HG02678 (cell line): ENCODE measurements at regions not wholly inside any gene's neighbourhood (a gene's known extent, or its start where the extent isn't known, plus 50 kb on each side); places are given as distances from the start of the nearest gene placed in this dataset.

Experiments used
- ATAC-seq: cut with Tn5 transposase; IDR thresholded peaks from one replicate; pipeline ENCODE4 v1.9.1; 2021; ENCODE audit warnings: mild to moderate bottlenecking, moderate library complexity; ENCODE audit not compliant: unreplicated experiment

DNA sequence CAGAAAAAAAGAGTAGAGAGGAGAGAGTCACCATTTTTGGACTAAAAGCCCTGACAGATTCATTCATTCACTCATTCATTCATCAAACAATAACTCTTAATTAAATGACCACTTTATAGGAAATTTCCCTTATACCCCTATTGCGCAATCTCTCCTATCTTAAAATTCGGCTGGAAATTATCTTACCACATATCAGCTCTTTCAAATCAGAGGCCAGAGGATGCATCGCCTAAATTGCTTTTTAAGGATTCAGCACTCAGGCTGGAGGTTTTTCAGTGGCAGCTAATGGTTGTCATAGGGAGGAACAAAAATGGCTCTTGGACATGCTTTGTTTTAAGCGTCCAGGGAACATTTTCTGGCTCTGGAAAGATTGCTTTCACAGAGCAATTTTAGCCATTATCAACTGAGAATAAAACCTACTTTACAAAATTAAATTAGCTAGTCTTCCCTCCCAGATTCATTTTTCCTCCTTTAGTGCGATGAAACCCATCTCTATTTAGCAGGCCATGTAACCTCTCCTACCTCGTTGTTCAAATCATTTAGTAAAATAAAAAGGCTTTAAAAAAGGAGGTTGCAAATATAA is 115.2 kb downstream of the OLFM4 start:
- no peak for ATAC-seq

DNA sequence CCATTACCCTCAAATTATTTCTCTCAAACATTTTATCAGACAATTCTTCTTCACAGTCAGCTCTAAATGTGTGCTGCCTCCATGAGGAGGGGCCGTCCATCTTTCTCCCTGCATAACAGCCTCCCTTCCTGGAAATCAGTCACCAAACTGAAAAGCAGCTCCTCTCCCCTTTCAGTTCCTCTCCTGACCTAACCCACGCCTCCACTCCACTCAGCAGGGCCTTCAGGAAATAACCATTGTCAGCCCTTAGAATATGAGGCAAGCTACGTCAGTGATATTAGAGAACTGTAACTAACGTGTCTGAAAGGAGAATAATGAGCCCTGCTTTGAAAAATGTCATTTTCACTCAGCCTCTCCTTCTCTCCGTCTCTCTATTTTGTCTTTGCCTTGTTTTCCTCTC is 116.2 kb downstream of the OLFM4 start:
- ATAC-seq = no peak

- ATAC-seq = no peak
Measured at GRCh38 chr13:53150568-53150967, 122.0 kb downstream of the OLFM4 start.

GRCh38 chr13:53151336-53152056 is 122.9 kb downstream of the OLFM4 start:
- peak; percentile 96 for ATAC-seq

DNA sequence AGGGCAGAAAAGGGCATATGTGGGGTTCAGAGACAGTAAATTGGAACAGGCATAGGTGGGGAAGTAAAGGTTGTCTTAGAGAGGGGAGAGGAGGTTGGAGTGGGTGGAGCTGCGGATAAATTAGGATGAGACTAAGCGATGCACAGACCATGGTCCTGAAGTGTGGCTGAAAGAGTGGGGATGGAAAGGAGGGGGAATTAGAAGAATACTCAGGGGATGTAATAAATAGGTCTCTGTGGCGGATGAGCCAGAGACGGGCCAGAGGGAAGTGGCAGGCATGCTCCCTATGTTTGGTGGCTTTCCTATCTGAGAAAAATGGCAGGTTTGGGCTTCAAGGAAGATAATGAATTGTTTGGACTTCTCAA is 123.4 kb downstream of the OLFM4 start:
- ATAC-seq = peak; percentile 3

GRCh38 chr13:53158201-53158600 is 129.6 kb downstream of the OLFM4 start:
- ATAC-seq = no peak

GRCh38 chr13:53159431-53159830 is 130.8 kb downstream of the OLFM4 start:
- no peak for ATAC-seq

- no peak for ATAC-seq
Measured at GRCh38 chr13:53160211-53160610, 131.6 kb downstream of the OLFM4 start.

GRCh38 chr13:53161251-53161650 is 132.6 kb downstream of the OLFM4 start:
- ATAC-seq = no peak

GRCh38 chr13:53165261-53165660 is 136.6 kb downstream of the OLFM4 start:
- ATAC-seq = no peak

- no peak for ATAC-seq
Measured at GRCh38 chr13:53167561-53167960, 138.9 kb downstream of the OLFM4 start.

DNA sequence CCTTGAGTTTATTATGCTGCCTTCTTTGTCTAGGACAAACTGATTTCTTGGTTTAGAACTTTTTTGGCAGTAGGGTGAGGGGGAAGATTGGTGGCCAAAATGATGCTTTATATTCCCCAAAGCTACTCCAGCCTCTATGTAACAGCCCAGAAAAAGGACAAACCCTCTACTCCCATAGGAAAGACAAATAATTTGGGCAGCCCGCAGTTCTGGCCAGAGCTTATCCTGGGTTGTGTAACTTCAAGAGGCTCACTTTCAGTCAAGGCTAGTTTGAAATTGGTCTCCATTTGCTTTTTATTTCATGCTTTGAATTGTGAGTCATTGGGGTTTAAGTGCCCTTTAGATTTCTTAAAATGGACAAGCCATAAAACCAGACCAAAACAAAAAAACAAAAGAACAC is 142.3 kb downstream of the OLFM4 start:
- ATAC-seq = no peak

DNA sequence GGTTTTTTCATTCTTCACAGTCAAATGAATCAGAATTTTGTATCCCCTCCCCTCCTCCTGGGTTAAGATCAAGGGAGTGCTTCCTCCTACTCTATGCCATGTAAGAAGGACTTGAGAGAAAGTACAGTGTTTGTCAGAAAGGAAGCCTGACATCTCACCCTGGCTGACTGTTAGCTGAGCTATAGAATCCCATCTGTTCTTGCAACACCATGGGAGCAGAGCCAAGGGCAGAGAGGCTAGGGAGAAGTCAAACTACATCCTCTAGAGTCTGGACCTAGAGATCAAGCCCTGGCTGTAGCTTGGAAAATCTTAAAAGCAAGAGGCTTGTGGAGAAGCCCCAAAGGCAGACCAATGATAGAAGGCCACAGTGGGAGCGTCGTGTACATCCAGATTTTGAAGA is 145.9 kb downstream of the OLFM4 start:
- ATAC-seq = no peak

DNA sequence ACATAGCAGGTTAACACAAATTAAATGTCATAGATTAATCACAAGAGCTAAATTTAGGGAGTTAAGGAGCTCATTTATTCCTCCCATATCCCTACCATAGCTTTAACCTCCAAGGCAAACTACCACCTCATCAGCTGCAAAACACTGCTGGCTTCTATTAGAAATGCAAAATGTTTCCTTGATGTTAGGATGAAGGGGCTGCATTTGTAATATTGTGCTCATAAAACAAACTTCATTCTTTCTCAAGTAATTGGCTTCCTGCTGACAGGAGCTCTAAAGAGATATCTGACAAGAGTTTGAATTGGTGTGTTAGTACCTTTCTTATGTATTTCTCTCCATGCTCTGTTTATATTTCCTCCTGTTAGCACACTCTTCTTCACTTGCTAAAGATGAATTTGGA is 152.1 kb downstream of the OLFM4 start:
- no peak for ATAC-seq

DNA sequence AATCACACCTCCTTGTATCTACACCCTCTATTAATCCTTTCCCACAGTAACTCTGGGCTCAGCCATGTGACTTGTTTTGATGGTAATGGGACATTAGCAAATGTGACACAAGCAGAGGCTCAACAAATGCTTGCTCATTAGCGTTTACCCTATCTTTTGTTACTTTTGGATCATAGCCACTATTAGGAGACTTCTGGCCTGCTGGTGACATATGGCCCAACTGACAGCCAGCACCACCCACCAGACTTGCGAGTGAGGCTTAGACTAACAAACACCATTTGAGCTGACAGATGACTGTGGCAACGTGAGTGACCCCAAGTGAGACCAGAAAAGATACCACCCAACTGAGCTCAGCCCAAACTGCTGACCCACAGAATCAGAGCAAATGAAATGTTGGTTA is 154.1 kb downstream of the OLFM4 start:
- no peak for ATAC-seq

DNA sequence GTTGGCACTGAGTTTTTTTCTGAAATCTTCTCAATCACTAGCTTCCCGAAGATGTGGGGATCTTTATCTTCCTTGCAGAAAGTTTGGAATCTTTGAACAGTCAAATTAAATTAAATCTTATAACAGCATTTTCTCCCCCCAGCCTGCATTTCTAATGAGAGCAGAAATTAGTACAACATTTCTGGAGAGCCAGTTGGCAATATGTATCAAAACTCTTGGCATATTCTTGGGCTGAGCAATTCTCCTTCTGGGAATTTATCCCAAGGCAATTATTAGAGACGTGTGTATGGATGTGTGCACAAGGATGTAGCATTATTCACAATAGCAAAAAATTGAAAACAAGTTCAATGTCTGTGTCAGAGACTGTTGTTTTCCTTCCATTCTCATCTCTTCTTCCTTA is 159.5 kb downstream of the OLFM4 start:
- no peak for ATAC-seq

- ATAC-seq = no peak
Measured at GRCh38 chr13:53189162-53189561, 160.5 kb downstream of the OLFM4 start.

DNA sequence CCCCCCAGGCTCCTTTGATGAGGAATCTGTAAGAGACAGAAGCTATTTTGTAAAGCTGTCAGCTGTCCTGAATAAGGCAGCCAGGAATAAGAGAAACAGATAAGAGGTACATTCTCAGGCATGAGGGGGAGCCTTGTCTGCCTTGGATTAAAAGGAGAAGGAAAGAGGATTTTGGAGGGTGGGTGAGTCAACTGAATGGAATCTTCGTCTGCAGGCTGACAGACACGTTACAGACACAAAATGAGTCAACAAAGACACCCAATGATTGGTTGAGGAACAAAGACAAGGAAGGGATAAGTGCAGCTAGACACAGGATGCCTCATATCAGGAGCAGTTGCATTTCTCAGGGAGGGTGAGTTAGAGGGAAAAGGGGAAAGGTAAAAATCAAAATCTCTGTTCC is 162.5 kb downstream of the OLFM4 start:
- ATAC-seq = no peak

DNA sequence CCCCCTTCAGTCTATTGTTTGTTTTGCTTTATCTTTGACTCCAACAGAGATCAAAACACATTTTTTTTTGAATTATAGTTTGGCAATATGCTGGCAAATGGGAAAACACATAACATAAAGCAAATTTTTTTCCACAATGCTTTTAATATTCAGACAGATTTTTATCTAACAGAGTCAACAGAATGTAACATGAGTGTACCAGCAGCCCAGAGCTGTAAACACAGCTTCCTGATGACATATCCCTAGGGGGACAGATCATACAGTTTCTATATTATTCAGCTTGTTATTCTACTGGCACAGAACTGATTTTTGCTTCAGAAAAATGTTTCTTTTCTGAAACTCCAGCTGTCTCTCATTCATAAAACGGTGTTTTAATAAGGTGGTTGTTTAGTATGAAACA is 168.8 kb downstream of the OLFM4 start:
- ATAC-seq = no peak

GRCh38 chr13:53198017-53198416 is 169.4 kb downstream of the OLFM4 start:
- no peak for ATAC-seq

DNA sequence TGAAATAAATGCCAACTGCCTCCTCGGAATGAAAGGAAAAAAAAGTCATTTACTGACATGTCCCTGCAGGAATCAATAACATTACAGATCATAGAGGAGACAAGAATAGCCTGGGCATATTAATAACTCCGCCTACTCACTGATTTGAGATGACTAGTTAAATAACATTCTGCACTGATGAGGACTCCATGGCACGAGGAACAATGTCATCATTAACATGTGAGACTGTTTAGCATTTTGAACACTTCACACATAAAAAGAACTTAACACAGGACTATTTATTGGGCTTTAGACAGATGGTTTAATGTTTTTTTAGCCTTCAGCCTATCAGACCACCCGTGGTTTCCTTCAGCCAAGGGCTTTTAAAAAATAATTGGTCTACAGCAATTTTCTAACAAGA is 170.1 kb downstream of the OLFM4 start:
- no peak for ATAC-seq

- ATAC-seq = no peak
Measured at GRCh38 chr13:53200075-53200474, 171.5 kb downstream of the OLFM4 start.
